ENCODE measurements at regions not wholly inside any gene's neighbourhood (a gene's known extent, or its start where the extent isn't known, plus 50 kb on each side); places are given as distances from the start of the nearest gene placed in this dataset.

- no peak overlapping the region for H3K4me3 Mint-ChIP-seq
- H3K9me3 Mint-ChIP-seq = peaks cover 15% of the 10 kb centered on the region
- no peaks in the 10 kb centered on the region for H3K27me3 Mint-ChIP-seq
- no peaks in the 10 kb centered on the region for H3K4me1 Mint-ChIP-seq (ENCODE audit: low read depth in 2 of 2)
- no peak overlapping the region for H3K27ac Mint-ChIP-seq
- no peak for ATAC-seq
- no peaks in the 10 kb centered on the region for H3K36me3 Mint-ChIP-seq
- no peak for DNase-seq (ENCODE audit: low spot score)
Measured at GRCh38 chr13:90120026-90120425, 1227.5 kb upstream of the MIR17HG start.

- peaks cover 19% of the 10 kb centered on the region for H3K9me3 Mint-ChIP-seq
- H3K27ac Mint-ChIP-seq = no peak overlapping the region
- no peaks in the 10 kb centered on the region for H3K27me3 Mint-ChIP-seq
- DNase-seq (ENCODE audit: low spot score) (no peak), ATAC-seq (no peak)
- H3K36me3 Mint-ChIP-seq = no peaks in the 10 kb centered on the region
- H3K4me1 Mint-ChIP-seq (ENCODE audit: low read depth in 2 of 2) = no peaks in the 10 kb centered on the region
- H3K4me3 Mint-ChIP-seq = no peak overlapping the region
Measured at GRCh38 chr13:90121784-90122183, 1225.7 kb upstream of the MIR17HG start.

GRCh38 chr13:90122531-90122930 is 1225.0 kb upstream of the MIR17HG start:
- no peak for DNase-seq (ENCODE audit: low spot score)
- no peaks in the 10 kb centered on the region for H3K4me1 Mint-ChIP-seq (ENCODE audit: low read depth in 2 of 2)
- H3K36me3 Mint-ChIP-seq = no peaks in the 10 kb centered on the region
- H3K4me3 Mint-ChIP-seq = no peak overlapping the region
- H3K9me3 Mint-ChIP-seq = peaks cover 23% of the 10 kb centered on the region
- H3K27ac Mint-ChIP-seq = no peak overlapping the region
- H3K27me3 Mint-ChIP-seq = no peaks in the 10 kb centered on the region
- no peak for ATAC-seq

GRCh38 chr13:90135558-90135957 is 1211.9 kb upstream of the MIR17HG start:
- no peak overlapping the region for H3K4me3 Mint-ChIP-seq
- DNase-seq (ENCODE audit: low spot score) (no peak), ATAC-seq (no peak)
- no peaks in the 10 kb centered on the region for H3K4me1 Mint-ChIP-seq (ENCODE audit: low read depth in 2 of 2)
- peaks cover 16% of the 10 kb centered on the region for H3K9me3 Mint-ChIP-seq
- no peak overlapping the region for H3K27ac Mint-ChIP-seq
- H3K27me3 Mint-ChIP-seq = no peaks in the 10 kb centered on the region
- H3K36me3 Mint-ChIP-seq = peaks cover 4% of the 10 kb centered on the region

GRCh38 chr13:90142251-90142650 is 1205.2 kb upstream of the MIR17HG start:
- H3K36me3 Mint-ChIP-seq = no peaks in the 10 kb centered on the region
- no peaks in the 10 kb centered on the region for H3K4me1 Mint-ChIP-seq (ENCODE audit: low read depth in 2 of 2)
- H3K9me3 Mint-ChIP-seq = peaks cover 8% of the 10 kb centered on the region
- DNase-seq (ENCODE audit: low spot score) = no peak
- no peak overlapping the region for H3K4me3 Mint-ChIP-seq
- no peak for ATAC-seq
- H3K27ac Mint-ChIP-seq = no peak overlapping the region
- no peaks in the 10 kb centered on the region for H3K27me3 Mint-ChIP-seq

- Mint-ChIP-seq H3K4me1 (ENCODE audit: low read depth in 2 of 2) (no peaks in the 10 kb centered on the region), H3K27me3 (no peaks in the 10 kb centered on the region), H3K36me3 (no peaks in the 10 kb centered on the region), H3K27ac (no peak overlapping the region), H3K4me3 (no peak overlapping the region), H3K9me3 (peaks cover 23% of the 10 kb centered on the region)
- no peak for DNase-seq (ENCODE audit: low spot score)
- no peak for ATAC-seq
Measured at GRCh38 chr13:90154311-90154960, 1193.1 kb upstream of the MIR17HG start.

GRCh38 chr13:90156390-90156789 is 1191.1 kb upstream of the MIR17HG start:
- Mint-ChIP-seq H3K36me3 (no peaks in the 10 kb centered on the region), H3K4me3 (no peak overlapping the region), H3K27ac (no peak overlapping the region), H3K4me1 (ENCODE audit: low read depth in 2 of 2) (no peaks in the 10 kb centered on the region), H3K27me3 (no peaks in the 10 kb centered on the region), H3K9me3 (peaks cover 21% of the 10 kb centered on the region)
- ATAC-seq (no peak), DNase-seq (ENCODE audit: low spot score) (no peak)

- DNase-seq (ENCODE audit: low spot score) = no peak
- H3K36me3 Mint-ChIP-seq = peaks cover 5% of the 10 kb centered on the region
- no peaks in the 10 kb centered on the region for H3K4me1 Mint-ChIP-seq (ENCODE audit: low read depth in 2 of 2)
- no peak overlapping the region for H3K27ac Mint-ChIP-seq
- H3K9me3 Mint-ChIP-seq = peaks cover 20% of the 10 kb centered on the region
- no peak overlapping the region for H3K4me3 Mint-ChIP-seq
- no peaks in the 10 kb centered on the region for H3K27me3 Mint-ChIP-seq
- ATAC-seq = no peak
Measured at GRCh38 chr13:90168953-90169352, 1178.5 kb upstream of the MIR17HG start.

GRCh38 chr13:90170208-90170607 is 1177.3 kb upstream of the MIR17HG start:
- Mint-ChIP-seq H3K27ac (no peak overlapping the region), H3K4me3 (no peak overlapping the region), H3K36me3 (peaks cover 5% of the 10 kb centered on the region), H3K4me1 (ENCODE audit: low read depth in 2 of 2) (no peaks in the 10 kb centered on the region), H3K9me3 (peaks cover 15% of the 10 kb centered on the region), H3K27me3 (no peaks in the 10 kb centered on the region)
- ATAC-seq (no peak), DNase-seq (ENCODE audit: low spot score) (no peak)

GRCh38 chr13:90171649-90172048 is 1175.8 kb upstream of the MIR17HG start:
- Mint-ChIP-seq H3K4me3 (no peak overlapping the region), H3K27me3 (no peaks in the 10 kb centered on the region), H3K36me3 (peaks cover 5% of the 10 kb centered on the region), H3K27ac (no peak overlapping the region), H3K4me1 (ENCODE audit: low read depth in 2 of 2) (no peaks in the 10 kb centered on the region), H3K9me3 (peaks cover 9% of the 10 kb centered on the region)
- ATAC-seq (no peak), DNase-seq (ENCODE audit: low spot score) (no peak)

GRCh38 chr13:90177512-90177911 is 1170.0 kb upstream of the MIR17HG start:
- no peaks in the 10 kb centered on the region for H3K27me3 Mint-ChIP-seq
- no peaks in the 10 kb centered on the region for H3K4me1 Mint-ChIP-seq (ENCODE audit: low read depth in 2 of 2)
- no peak overlapping the region for H3K27ac Mint-ChIP-seq
- peaks cover 8% of the 10 kb centered on the region for H3K36me3 Mint-ChIP-seq
- no peak overlapping the region for H3K4me3 Mint-ChIP-seq
- ATAC-seq = no peak
- peaks cover 7% of the 10 kb centered on the region for H3K9me3 Mint-ChIP-seq
- DNase-seq (ENCODE audit: low spot score) = no peak

GRCh38 chr13:90184355-90184754 is 1163.1 kb upstream of the MIR17HG start:
- Mint-ChIP-seq H3K36me3 (peaks cover 8% of the 10 kb centered on the region), H3K27ac (no peak overlapping the region), H3K4me3 (no peak overlapping the region), H3K27me3 (no peaks in the 10 kb centered on the region), H3K9me3 (peaks cover 7% of the 10 kb centered on the region), H3K4me1 (ENCODE audit: low read depth in 2 of 2) (no peaks in the 10 kb centered on the region)
- no peak for ATAC-seq
- DNase-seq (ENCODE audit: low spot score) = no peak

- Mint-ChIP-seq H3K27ac (no peak overlapping the region), H3K4me1 (ENCODE audit: low read depth in 2 of 2) (no peaks in the 10 kb centered on the region), H3K4me3 (no peak overlapping the region), H3K27me3 (no peaks in the 10 kb centered on the region), H3K9me3 (peaks cover 4% of the 10 kb centered on the region), H3K36me3 (peaks cover 4% of the 10 kb centered on the region)
- no peak for DNase-seq (ENCODE audit: low spot score)
- ATAC-seq = no peak
Measured at GRCh38 chr13:90185734-90186133, 1161.8 kb upstream of the MIR17HG start.

GRCh38 chr13:90187478-90188350 is 1159.8 kb upstream of the MIR17HG start:
- H3K27ac Mint-ChIP-seq = no peak overlapping the region
- no peaks in the 10 kb centered on the region for H3K36me3 Mint-ChIP-seq
- H3K27me3 Mint-ChIP-seq = no peaks in the 10 kb centered on the region
- DNase-seq (ENCODE audit: low spot score) (no peak), ATAC-seq (no peak)
- H3K9me3 Mint-ChIP-seq = no peaks in the 10 kb centered on the region
- H3K4me3 Mint-ChIP-seq = no peak overlapping the region
- H3K4me1 Mint-ChIP-seq (ENCODE audit: low read depth in 2 of 2) = no peaks in the 10 kb centered on the region

Measured in natural killer cell treated with Interleukin-12 subunit alpha and Interleukin-12 subunit beta and Interleukin-15 and Interleukin-18, amount 100 ng/mL, for 72 hours (primary cell).